Neural progenitor cell (in vitro differentiated cells): ENCODE measurements at regions not wholly inside any gene's neighbourhood (a gene's known extent, or its start where the extent isn't known, plus 50 kb on each side); places are given as distances from the start of the nearest gene placed in this dataset.

Experiments used
- DNase-seq: peaks from one replicate; pipeline ENCODE4 v3.0.0-alpha.2; 2016; ENCODE audit warnings: low spot score
- H2AFZ ChIP-seq: fragments of 200-600 bp; sonication (generic); replicated peaks from 2 replicates; pipeline ENCODE4 v1.6.1; 2016; ENCODE audit warnings: antibody characterized with exemption
- H3F3A ChIP-seq: fragments of 200-600 bp; sonication (generic); 2 replicates; pipeline ENCODE4 v1.6.1; 2016; ENCODE audit warnings: antibody characterized with exemption, low read depth
- H3K27ac ChIP-seq: fragments of 200-600 bp; sonication (generic); 2 replicates; pipeline ENCODE4 v1.5.1; 2016; ENCODE audit warnings: mild to moderate bottlenecking
- H3K27me3 ChIP-seq: fragments of 200-600 bp; sonication (generic); 2 replicates; pipeline ENCODE4 v1.6.1; 2016; ENCODE audit warnings: mild to moderate bottlenecking, moderate library complexity
- H3K36me3 ChIP-seq: fragments of 200-600 bp; sonication (generic); 2 replicates; pipeline ENCODE4 v1.5.1; 2016
- H3K4me1 ChIP-seq: fragments of 200-600 bp; sonication (generic); 2 replicates; pipeline ENCODE4 v1.6.1; 2016; ENCODE audit warnings: mixed run types
- H3K4me2 ChIP-seq: fragments of 200-600 bp; sonication (generic); 2 replicates; pipeline ENCODE4 v1.6.1; 2016
- H3K4me3 ChIP-seq: fragments of 200-600 bp; sonication (generic); 2 replicates; pipeline ENCODE4 v1.5.1; 2016
- H3K79me2 ChIP-seq: fragments of 200-600 bp; sonication (generic); 2 replicates; pipeline ENCODE4 v1.6.1; 2016; ENCODE audit warnings: low read depth
- H3K9ac ChIP-seq: fragments of 200-600 bp; sonication (generic); 2 replicates; pipeline ENCODE4 v1.6.1; 2016
- H3K9me3 ChIP-seq: fragments of 200-600 bp; sonication (generic); 2 replicates; pipeline ENCODE4 v1.5.1; 2016; ENCODE audit warnings: low read depth
- H4K20me1 ChIP-seq: fragments of 200-600 bp; sonication (generic); 2 replicates; pipeline ENCODE4 v1.6.1; 2016; ENCODE audit warnings: low read depth
- H3K27ac Mint-ChIP-seq: 3 replicates; pipeline ENCODE4 v1.8.0; 2021; ENCODE audit warnings: mixed read lengths
- H3K27me3 Mint-ChIP-seq: 2 replicates; pipeline ENCODE4 v1.8.0; 2022; ENCODE audit warnings: low read depth, mild to moderate bottlenecking, inconsistent platforms, moderate library complexity, mixed read lengths; ENCODE audit not compliant: insufficient read depth
- H3K36me3 Mint-ChIP-seq: 3 replicates; pipeline ENCODE4 v1.8.0; 2021; ENCODE audit warnings: mixed read lengths
- H3K4me1 Mint-ChIP-seq: 3 replicates; pipeline ENCODE4 v1.8.0; 2021; ENCODE audit warnings: mixed read lengths
- H3K4me3 Mint-ChIP-seq: 3 replicates; pipeline ENCODE4 v1.8.0; 2021; ENCODE audit warnings: mild to moderate bottlenecking, moderate library complexity, mixed read lengths
- H3K9me3 Mint-ChIP-seq: 3 replicates; pipeline ENCODE4 v1.8.0; 2020; ENCODE audit warnings: mixed read lengths
- EZH2 ChIP-seq: fragments of 200-600 bp; sonication (generic); IDR thresholded peaks from 2 replicates; pipeline ENCODE4 v1.6.1; 2017; ENCODE audit warnings: antibody characterized with exemption, mild to moderate bottlenecking, moderate library complexity
- EZH2phosphoT487 ChIP-seq: fragments of 200-600 bp; sonication (generic); IDR thresholded peaks from 2 replicates; pipeline ENCODE4 v1.6.1; 2017; ENCODE audit warnings: antibody characterized with exemption
- TF ChIP-seq, protein P1 (sequence below): fragments of 200-600 bp; sonication (generic); IDR thresholded peaks from 2 replicates; pipeline ENCODE4 v1.5.1; 2017; ENCODE audit warnings: antibody characterized with exemption, mild to moderate bottlenecking

DNA sequence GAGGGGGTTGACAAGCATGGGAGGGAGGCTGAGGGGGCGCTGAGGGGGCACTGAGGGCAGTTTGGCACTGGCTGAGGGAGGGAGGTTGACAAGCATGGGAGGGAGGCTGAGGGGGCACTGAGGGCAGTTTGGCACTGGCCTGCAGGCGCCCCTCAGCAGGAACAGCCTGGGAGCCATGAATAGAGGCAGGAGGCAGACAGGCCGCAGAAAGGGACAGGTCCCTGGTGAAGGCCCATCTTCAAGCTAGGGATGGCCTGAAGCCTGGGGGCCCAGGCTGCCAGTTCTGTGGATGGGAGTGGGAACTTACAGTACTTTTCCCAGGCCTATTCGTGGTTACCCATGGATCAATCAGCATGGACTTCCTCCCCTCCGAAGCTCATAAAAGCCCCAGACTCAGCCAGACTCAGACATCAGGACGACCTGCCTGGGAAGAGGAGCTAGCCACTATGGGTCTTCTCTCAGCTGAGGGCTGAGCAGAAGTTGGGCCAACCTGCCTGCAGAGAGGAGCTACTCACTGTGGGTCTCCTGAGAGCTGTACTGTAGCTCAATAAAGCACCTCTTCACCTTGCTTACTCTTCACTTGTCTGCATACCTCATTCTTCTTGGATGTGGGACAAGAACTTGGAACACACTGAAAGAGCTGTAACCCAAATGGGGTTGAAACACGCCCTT is 72.8 kb upstream of the BRD7 start:
- H3K4me2 ChIP-seq = no peak overlapping the region
- H4K20me1 ChIP-seq = no peaks in the 10 kb centered on the region
- H3K79me2 ChIP-seq = no peaks in the 10 kb centered on the region
- H3K4me1 ChIP-seq = no peaks in the 10 kb centered on the region
- H3F3A ChIP-seq = no peaks in the 10 kb centered on the region
- H3K27ac Mint-ChIP-seq = no peak overlapping the region
- H3K9me3 Mint-ChIP-seq = peaks cover 26% of the 10 kb centered on the region
- no peaks in the 10 kb centered on the region for H3K27me3 ChIP-seq
- no peak for DNase-seq
- no peak overlapping the region for H3K9ac ChIP-seq
- no peak overlapping the region for H3K4me3 Mint-ChIP-seq
- H3K4me1 Mint-ChIP-seq = peaks cover 18% of the 10 kb centered on the region
- TF ChIP-seq, protein P1, sequence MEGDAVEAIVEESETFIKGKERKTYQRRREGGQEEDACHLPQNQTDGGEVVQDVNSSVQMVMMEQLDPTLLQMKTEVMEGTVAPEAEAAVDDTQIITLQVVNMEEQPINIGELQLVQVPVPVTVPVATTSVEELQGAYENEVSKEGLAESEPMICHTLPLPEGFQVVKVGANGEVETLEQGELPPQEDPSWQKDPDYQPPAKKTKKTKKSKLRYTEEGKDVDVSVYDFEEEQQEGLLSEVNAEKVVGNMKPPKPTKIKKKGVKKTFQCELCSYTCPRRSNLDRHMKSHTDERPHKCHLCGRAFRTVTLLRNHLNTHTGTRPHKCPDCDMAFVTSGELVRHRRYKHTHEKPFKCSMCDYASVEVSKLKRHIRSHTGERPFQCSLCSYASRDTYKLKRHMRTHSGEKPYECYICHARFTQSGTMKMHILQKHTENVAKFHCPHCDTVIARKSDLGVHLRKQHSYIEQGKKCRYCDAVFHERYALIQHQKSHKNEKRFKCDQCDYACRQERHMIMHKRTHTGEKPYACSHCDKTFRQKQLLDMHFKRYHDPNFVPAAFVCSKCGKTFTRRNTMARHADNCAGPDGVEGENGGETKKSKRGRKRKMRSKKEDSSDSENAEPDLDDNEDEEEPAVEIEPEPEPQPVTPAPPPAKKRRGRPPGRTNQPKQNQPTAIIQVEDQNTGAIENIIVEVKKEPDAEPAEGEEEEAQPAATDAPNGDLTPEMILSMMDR = no peak
- no peak for TF ChIP-seq EZH2phosphoT487
- no peak for TF ChIP-seq EZH2
- no peak overlapping the region for H3K27ac ChIP-seq
- H3K4me3 ChIP-seq = no peak overlapping the region
- no peaks in the 10 kb centered on the region for H3K36me3 ChIP-seq
- no peaks in the 10 kb centered on the region for H3K9me3 ChIP-seq
- no peak overlapping the region for H2AFZ ChIP-seq
- H3K36me3 Mint-ChIP-seq = peaks cover 13% of the 10 kb centered on the region
- H3K27me3 Mint-ChIP-seq = peaks cover 20% of the 10 kb centered on the region

DNA sequence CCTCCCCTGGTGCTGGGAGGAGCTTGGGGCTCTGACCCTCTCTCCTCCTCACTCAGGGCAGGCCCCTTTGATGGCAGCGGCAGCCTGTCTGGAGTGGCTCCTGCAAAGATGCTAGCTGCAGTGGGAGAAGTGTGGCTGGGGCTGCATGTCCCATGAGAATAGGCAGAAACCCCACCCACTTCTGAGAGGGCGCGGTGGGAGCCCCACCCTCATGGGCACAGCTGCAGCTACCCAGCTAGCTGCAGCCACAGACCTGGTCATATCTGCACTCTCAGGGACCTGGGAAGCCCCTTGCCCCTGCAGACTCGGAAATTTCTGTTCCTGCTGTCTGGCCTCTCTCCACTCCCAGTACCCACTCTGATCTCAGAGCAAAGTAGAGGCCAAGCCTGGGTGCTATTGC is 72.2 kb upstream of the BRD7 start:
- H3K36me3 Mint-ChIP-seq = peaks cover 13% of the 10 kb centered on the region

DNA sequence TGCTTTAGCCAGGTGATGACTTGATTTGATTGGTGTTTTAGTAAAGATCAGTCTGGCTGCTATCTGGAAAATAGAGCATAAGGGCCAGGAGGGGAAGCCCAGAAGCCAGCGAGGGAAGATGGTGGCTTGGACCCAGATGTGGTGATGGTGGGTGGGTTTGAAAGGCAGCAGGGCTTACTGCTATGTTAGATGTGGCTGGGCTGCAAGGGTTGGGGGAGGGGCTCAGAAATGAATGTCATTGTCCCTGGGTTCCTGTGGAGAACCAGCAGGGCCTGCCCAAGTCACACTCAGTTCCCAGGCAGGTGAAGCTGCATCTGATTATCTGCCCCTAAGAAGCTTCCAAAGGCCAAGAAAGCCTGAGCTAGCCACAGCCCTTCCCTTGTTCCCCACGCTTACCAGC is 71.7 kb upstream of the BRD7 start:
- no peaks in the 10 kb centered on the region for H3K36me3 ChIP-seq
- H3K27me3 Mint-ChIP-seq = peaks cover 20% of the 10 kb centered on the region

More for the DNA sequence above, 72.2 kb upstream of the BRD7 start:
- Histone ChIP-seq H3K4me2 (no peak overlapping the region), H3K79me2 (no peaks in the 10 kb centered on the region), H3K4me3 (no peak overlapping the region), H2AFZ (no peak overlapping the region), H3K9ac (no peak overlapping the region), H3K9me3 (no peaks in the 10 kb centered on the region), H3K27me3 (no peaks in the 10 kb centered on the region), H3K36me3 (no peaks in the 10 kb centered on the region), H3K4me1 (no peaks in the 10 kb centered on the region), H3F3A (no peaks in the 10 kb centered on the region), H4K20me1 (no peaks in the 10 kb centered on the region), H3K27ac (no peak overlapping the region)
- peaks cover 20% of the 10 kb centered on the region for H3K27me3 Mint-ChIP-seq
- DNase-seq = no peak
- H3K9me3 Mint-ChIP-seq = peaks cover 29% of the 10 kb centered on the region
- no peak overlapping the region for H3K27ac Mint-ChIP-seq
- peaks cover 12% of the 10 kb centered on the region for H3K4me1 Mint-ChIP-seq
- no peak for TF ChIP-seq EZH2phosphoT487
- TF ChIP-seq, protein P1 = no peak
- TF ChIP-seq EZH2 = no peak
- no peak overlapping the region for H3K4me3 Mint-ChIP-seq

More for the DNA sequence above, 71.7 kb upstream of the BRD7 start:
- Histone ChIP-seq H3K4me2 (no peak overlapping the region), H3F3A (no peaks in the 10 kb centered on the region), H3K9ac (no peak overlapping the region), H3K4me1 (no peaks in the 10 kb centered on the region), H3K27me3 (no peaks in the 10 kb centered on the region), H3K79me2 (no peaks in the 10 kb centered on the region), H4K20me1 (no peaks in the 10 kb centered on the region), H3K9me3 (no peaks in the 10 kb centered on the region), H3K4me3 (no peak overlapping the region), H2AFZ (no peak overlapping the region), H3K27ac (no peak overlapping the region)
- Mint-ChIP-seq H3K9me3 (peaks cover 31% of the 10 kb centered on the region), H3K4me3 (peak overlapping the region; percentile 17), H3K27ac (peak overlapping the region; percentile 39), H3K4me1 (peaks cover 12% of the 10 kb centered on the region), H3K36me3 (peaks cover 13% of the 10 kb centered on the region)
- no peak for DNase-seq
- no peak for TF ChIP-seq EZH2
- TF ChIP-seq, protein P1 = no peak
- TF ChIP-seq EZH2phosphoT487 = no peak
